SK-N-SH (cell line): ENCODE measurements at regions not wholly inside any gene's neighbourhood (a gene's known extent, or its start where the extent isn't known, plus 50 kb on each side); places are given as distances from the start of the nearest gene placed in this dataset.
"Not testable (repeated sequence)": the region's sequence is repeated elsewhere in the genome, so short reads cannot be mapped to it uniquely, and the experiment has no call there.

Source experiments
- CTCF ChIA-PET: fragments of 300-600, 350-600 bp; formaldehyde crosslinking; extraction: SDS; loops from one replicate; lab custom pipeline; 2021; lab: Yijun Ruan, JAX
- POLR2A ChIA-PET: fragments of 350-600 bp; sonication (Branson Sonifier 250); formaldehyde crosslinking; extraction: SDS; loops from one replicate; lab custom pipeline; 2020; ENCODE audit warnings: antibody characterized with exemption, inconsistent platforms; lab: Yijun Ruan, JAX
- DNase-seq: peaks from one replicate; pipeline ENCODE4 v3.0.0; 2012
- H2AFZ ChIP-seq: fragments of 200-600 bp; sonication (generic); 2 replicates; pipeline ENCODE4 v1.8.1; 2016; ENCODE audit warnings: antibody characterized with exemption, mild to moderate bottlenecking, low read depth
- H3F3A ChIP-seq: fragments of 200-600 bp; sonication (generic); replicated peaks from 2 replicates; pipeline ENCODE3; 2016; ENCODE audit warnings: antibody characterized with exemption, mild to moderate bottlenecking; ENCODE audit not compliant: insufficient read depth
- H3K27ac ChIP-seq, 2 experiments: fragments of 200-500 bp in 1 of 2; fragments of 200-600 bp in 1 of 2; sonication (Bioruptor generic) in 1 of 2; sonication (generic), shearing (Covaris generic) in 1 of 2; 2 replicates each; pipeline versions ENCODE4 v1.5.1 to v1.6.1; 2014 to 2016; ENCODE audit warnings: low read depth in 2 of 2, inconsistent platforms in 1 of 2, low read length in 1 of 2, mild to moderate bottlenecking in 1 of 2, mixed read lengths in 1 of 2
- H3K27me3 ChIP-seq: fragments of 200-600 bp; sonication (generic), shearing (Covaris generic); 2 replicates; pipeline ENCODE4 v1.6.1; 2016; ENCODE audit warnings: mixed run types; ENCODE audit not compliant: insufficient read depth
- H3K36me3 ChIP-seq, 2 experiments: fragments of 200-500 bp in 1 of 2; fragments of 200-600 bp in 1 of 2; sonication (Bioruptor generic) in 1 of 2; sonication (generic) in 1 of 2; replicated peaks in 1 of 2; 2 replicates each; pipeline versions ENCODE3 to v1.5.1; 2014 to 2016; ENCODE audit warnings: low read length in 1 of 2, mild to moderate bottlenecking in 1 of 2; ENCODE audit not compliant: insufficient read depth in 2 of 2, control insufficient read depth in 1 of 2
- H3K4me1 ChIP-seq, 2 experiments: fragments of 200-500 bp in 1 of 2; fragments of 200-600 bp in 1 of 2; sonication (Bioruptor generic) in 1 of 2; sonication (generic), shearing (Covaris generic) in 1 of 2; 2 replicates each; pipeline versions ENCODE4 v1.5.1 to v1.6.1; 2014 to 2016; ENCODE audit warnings: low read depth in 1 of 2, low read length in 1 of 2, mixed run types in 1 of 2; ENCODE audit not compliant: insufficient read depth in 2 of 2, control insufficient read depth in 1 of 2
- H3K4me2 ChIP-seq: fragments of 200-600 bp; sonication (generic), shearing (Covaris generic); 2 replicates; pipeline ENCODE4 v1.6.1; 2017; ENCODE audit warnings: mixed run types
- H3K4me3 ChIP-seq, 2 experiments: fragments of 200-500 bp in 1 of 2; fragments of 200-600 bp in 1 of 2; sonication (Bioruptor generic) in 1 of 2; sonication (generic), shearing (Covaris generic) in 1 of 2; 2 replicates each; pipeline versions ENCODE4 v1.5.1 to v1.8.1; 2014 to 2016; ENCODE audit warnings: low read depth in 2 of 2, inconsistent platforms in 1 of 2, low read length in 1 of 2, mild to moderate bottlenecking in 1 of 2, mixed read lengths in 1 of 2, moderate library complexity in 1 of 2
- H3K79me2 ChIP-seq: fragments of 200-600 bp; sonication (generic); 2 replicates; pipeline ENCODE4 v1.8.1; 2017; ENCODE audit warnings: mild to moderate bottlenecking; ENCODE audit not compliant: insufficient read depth
- H3K9ac ChIP-seq: fragments of 200-600 bp; sonication (generic); 2 replicates; pipeline ENCODE4 v1.6.1; 2017; ENCODE audit warnings: mixed run types
- H3K9me2 ChIP-seq: fragments of 200-600 bp; sonication (generic); 2 replicates; pipeline ENCODE4 v1.6.1; 2017; ENCODE audit warnings: mixed run types
- H3K9me3 ChIP-seq: fragments of 200-600 bp; sonication (generic); 2 replicates; pipeline ENCODE4 v1.6.1; 2017; ENCODE audit warnings: mixed run types, mild to moderate bottlenecking, moderate library complexity
- H4K20me1 ChIP-seq: fragments of 200-600 bp; sonication (generic); 2 replicates; pipeline ENCODE4 v1.6.1; 2017; ENCODE audit warnings: mild to moderate bottlenecking, mixed run types; ENCODE audit not compliant: insufficient read depth
- ELF1 ChIP-seq: IDR thresholded peaks from 2 replicates; pipeline ENCODE4 v1.4.0; 2012
- FOSL2 ChIP-seq: IDR thresholded peaks from 2 replicates; pipeline ENCODE4 v1.4.0; 2012; ENCODE audit warnings: low read depth, mild to moderate bottlenecking, moderate library complexity, borderline replicate concordance
- FOXJ3 ChIP-seq: sonication (generic); formaldehyde crosslinking; IDR thresholded peaks from 2 replicates; pipeline ENCODE4 v1.5.1; 2020; ENCODE audit warnings: mild to moderate bottlenecking, missing genetic modification reagents
- JUND ChIP-seq: IDR thresholded peaks from 2 replicates; pipeline ENCODE4 v1.4.0; 2012
- NRF1 ChIP-seq: IDR thresholded peaks from 2 replicates; pipeline ENCODE4 v1.6.1; 2012; ENCODE audit warnings: low read depth, mild to moderate bottlenecking, low read length
- YY1 ChIP-seq: IDR thresholded peaks from 2 replicates; pipeline ENCODE4 v1.4.0; 2012; ENCODE audit warnings: low read depth, mild to moderate bottlenecking
- WGBS: methylation state at CpG from one replicate; pipeline ENCODE4 v1.1.6; 2017; ENCODE audit warnings: low lambda C conversion rate; 5-methylcytosine and 5-hydroxymethylcytosine counted together
- TF ChIP-seq, protein P1 (sequence below): IDR thresholded peaks from 2 replicates; pipeline ENCODE4; 2012
- TF ChIP-seq, protein P2 (sequence below): fragments of 200-600 bp; sonication (generic); IDR thresholded peaks from 2 replicates; pipeline ENCODE4 v1.6.1; 2017; ENCODE audit warnings: antibody characterized with exemption, mild to moderate bottlenecking, moderate library complexity

DNA sequence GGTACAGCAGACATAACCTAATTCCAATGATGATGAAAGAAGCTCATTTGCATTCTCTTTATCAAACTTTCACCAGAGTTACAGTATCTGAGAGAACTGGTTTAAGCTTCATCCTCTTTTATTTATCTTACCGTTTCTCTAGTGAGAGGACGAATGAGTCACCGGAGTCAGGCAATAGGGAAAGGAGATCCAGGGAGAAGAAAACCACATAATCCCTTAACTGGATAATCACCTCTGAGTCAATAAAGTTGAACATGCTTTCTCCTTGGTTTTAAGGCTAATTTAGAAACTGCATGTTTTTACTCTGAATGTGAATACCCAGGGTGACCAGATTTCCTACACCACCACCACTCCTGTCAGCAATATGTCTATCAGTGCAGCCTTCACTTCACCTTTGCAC lies 313.7 kb upstream of the TBX18 start:
- Histone ChIP-seq H3K4me1 (peaks cover 0 to 16% of the 10 kb centered on the region in 2 experiments; a peak in 2 of 4 replicates), H3K9me2 (no peaks in the 10 kb centered on the region), H3K27me3 (peaks cover 9% of the 10 kb centered on the region; the same call in 1 of the 2 replicates), H2AFZ (no peak overlapping the region), H3F3A (no peaks in the 10 kb centered on the region), H3K27ac (no peak overlapping the region), H3K36me3 (no peaks in the 10 kb centered on the region), H3K9me3 (no peaks in the 10 kb centered on the region), H3K4me2 (peak overlapping the region; percentile 36), H3K4me3 (no peak overlapping the region), H3K9ac (no peak overlapping the region), H3K79me2 (no peaks in the 10 kb centered on the region), H4K20me1 (no peaks in the 10 kb centered on the region)
- no peak for DNase-seq
- 0 out of 2 replicates have a peak, but pooled peaks have one; percentile 9 for TF ChIP-seq FOSL2
- TF ChIP-seq JUND = 0 out of 2 replicates have a peak, but pooled peaks have one; percentile 11
- no peak for TF ChIP-seq ELF1
- WGBS = 16% methylated on average over 3 of the region's 3 CpGs
- CTCF ChIA-PET = no interaction called here
- POLR2A ChIA-PET = no interaction called here

DNA sequence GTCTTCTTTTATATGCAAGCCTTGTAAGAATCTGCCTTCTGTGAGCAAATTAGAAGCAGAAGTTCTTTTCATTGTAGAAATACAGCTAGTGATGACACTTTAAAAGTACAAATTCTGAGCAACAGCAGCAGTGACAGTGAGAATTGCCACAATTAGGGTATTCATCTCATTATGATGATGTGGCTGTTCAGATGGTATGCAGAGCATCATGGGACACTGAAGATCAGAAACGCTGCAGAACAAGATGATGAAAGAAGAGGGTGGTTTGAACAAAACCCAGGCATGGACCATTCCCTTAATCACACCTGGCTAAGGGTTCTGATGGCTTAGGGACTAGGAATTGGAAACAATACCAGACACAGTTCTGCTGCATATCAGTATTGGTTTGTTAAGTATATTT lies 312.7 kb upstream of the TBX18 start:
- WGBS = 0% methylated on average over 1 of the region's 1 CpG
- H3K9me2 ChIP-seq = no peaks in the 10 kb centered on the region
- no peak for DNase-seq
- no peak overlapping the region for H3K9ac ChIP-seq
- H3K27ac ChIP-seq = no peak overlapping the region
- CTCF ChIA-PET = no interaction called here
- H3F3A ChIP-seq = no peaks in the 10 kb centered on the region
- no peaks in the 10 kb centered on the region for H4K20me1 ChIP-seq
- H3K36me3 ChIP-seq = no peaks in the 10 kb centered on the region
- H3K9me3 ChIP-seq = no peaks in the 10 kb centered on the region
- no peak overlapping the region for H3K4me2 ChIP-seq
- peaks cover 0 to 16% of the 10 kb centered on the region in 2 experiments; a peak in 2 of 4 replicates for H3K4me1 ChIP-seq
- TF ChIP-seq, protein P1, sequence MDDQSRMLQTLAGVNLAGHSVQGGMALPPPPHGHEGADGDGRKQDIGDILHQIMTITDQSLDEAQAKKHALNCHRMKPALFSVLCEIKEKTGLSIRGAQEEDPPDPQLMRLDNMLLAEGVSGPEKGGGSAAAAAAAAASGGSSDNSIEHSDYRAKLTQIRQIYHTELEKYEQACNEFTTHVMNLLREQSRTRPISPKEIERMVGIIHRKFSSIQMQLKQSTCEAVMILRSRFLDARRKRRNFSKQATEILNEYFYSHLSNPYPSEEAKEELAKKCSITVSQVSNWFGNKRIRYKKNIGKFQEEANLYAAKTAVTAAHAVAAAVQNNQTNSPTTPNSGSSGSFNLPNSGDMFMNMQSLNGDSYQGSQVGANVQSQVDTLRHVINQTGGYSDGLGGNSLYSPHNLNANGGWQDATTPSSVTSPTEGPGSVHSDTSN = no peak
- TF ChIP-seq YY1 (no peak), FOSL2 (no peak), FOXJ3 (CRISPR knock-in tag) (no peak), NRF1 (no peak)
- TF ChIP-seq, protein P2, sequence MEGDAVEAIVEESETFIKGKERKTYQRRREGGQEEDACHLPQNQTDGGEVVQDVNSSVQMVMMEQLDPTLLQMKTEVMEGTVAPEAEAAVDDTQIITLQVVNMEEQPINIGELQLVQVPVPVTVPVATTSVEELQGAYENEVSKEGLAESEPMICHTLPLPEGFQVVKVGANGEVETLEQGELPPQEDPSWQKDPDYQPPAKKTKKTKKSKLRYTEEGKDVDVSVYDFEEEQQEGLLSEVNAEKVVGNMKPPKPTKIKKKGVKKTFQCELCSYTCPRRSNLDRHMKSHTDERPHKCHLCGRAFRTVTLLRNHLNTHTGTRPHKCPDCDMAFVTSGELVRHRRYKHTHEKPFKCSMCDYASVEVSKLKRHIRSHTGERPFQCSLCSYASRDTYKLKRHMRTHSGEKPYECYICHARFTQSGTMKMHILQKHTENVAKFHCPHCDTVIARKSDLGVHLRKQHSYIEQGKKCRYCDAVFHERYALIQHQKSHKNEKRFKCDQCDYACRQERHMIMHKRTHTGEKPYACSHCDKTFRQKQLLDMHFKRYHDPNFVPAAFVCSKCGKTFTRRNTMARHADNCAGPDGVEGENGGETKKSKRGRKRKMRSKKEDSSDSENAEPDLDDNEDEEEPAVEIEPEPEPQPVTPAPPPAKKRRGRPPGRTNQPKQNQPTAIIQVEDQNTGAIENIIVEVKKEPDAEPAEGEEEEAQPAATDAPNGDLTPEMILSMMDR = no peak
- TF ChIP-seq, all 33 proteins: peak for 0
- H3K4me3 ChIP-seq = no peak overlapping the region
- no peak overlapping the region for H2AFZ ChIP-seq
- H3K79me2 ChIP-seq = no peaks in the 10 kb centered on the region
- H3K27me3 ChIP-seq = no peaks in the 10 kb centered on the region
- POLR2A ChIA-PET = no interaction called here

DNA sequence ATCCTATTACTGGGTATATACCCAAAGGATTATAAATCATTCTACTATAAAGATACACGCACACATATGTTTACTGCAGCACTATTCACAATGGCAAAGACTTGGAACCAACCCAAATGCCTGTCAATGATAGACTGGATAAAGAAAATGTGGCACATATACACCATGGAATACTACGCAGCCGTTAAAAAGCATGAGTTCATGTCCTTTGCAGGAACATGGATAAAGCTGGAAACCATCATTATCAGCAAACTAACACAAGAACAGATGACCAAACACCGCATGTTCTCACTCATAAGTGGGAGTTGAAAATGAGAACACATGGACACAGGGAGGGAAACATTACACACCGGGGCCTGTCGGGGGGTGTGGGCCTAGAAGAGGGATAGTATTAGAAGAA lies 307.4 kb upstream of the TBX18 start:
- H3F3A ChIP-seq, H3K4me2 ChIP-seq, CTCF ChIA-PET, H3K4me3 ChIP-seq, H3K27ac ChIP-seq, H4K20me1 ChIP-seq, DNase-seq, H3K9ac ChIP-seq, H3K27me3 ChIP-seq, H2AFZ ChIP-seq, H3K36me3 ChIP-seq, H3K4me1 ChIP-seq, H3K9me3 ChIP-seq, H3K9me2 ChIP-seq, H3K79me2 ChIP-seq, POLR2A ChIA-PET: not testable (repeated sequence)
- WGBS = 21% methylated on average over 6 of the region's 6 CpGs
